ENCODE measurements at regions not wholly inside any gene's neighbourhood (a gene's known extent, or its start where the extent isn't known, plus 50 kb on each side); places are given as distances from the start of the nearest gene placed in this dataset.

DNA sequence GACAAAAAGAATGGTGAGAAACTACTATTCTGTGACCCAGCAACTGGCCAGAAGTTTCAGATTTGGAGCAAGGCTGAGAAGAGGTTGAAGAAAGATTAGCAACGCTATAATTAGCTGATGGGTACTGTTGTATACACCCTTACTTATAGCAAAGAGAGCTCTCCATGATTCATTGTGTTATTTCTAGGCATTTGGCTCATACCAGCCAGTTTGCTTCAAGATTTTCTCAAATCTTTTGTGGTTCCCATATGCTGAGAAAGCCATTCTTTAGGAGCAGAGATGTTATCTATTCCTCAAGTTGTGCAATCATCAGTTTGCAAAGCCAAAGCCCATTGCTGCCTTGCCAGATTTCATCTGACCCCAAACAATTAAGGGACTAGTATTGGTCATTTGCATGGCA is 179.4 kb downstream of the ETS1 start:
- no peak for ATAC-seq (ENCODE audit: low read depth in 2 of 2)
- no peak overlapping the region for H3K4me3 Mint-ChIP-seq

GRCh38 chr11:128405714-128406662 is 181.4 kb downstream of the ETS1 start:
- Mint-ChIP-seq H3K4me3 (no peak overlapping the region), H3K4me1 (peaks cover 11 to 25% (median 13%) of the 10 kb centered on the region in 3 donors), H3K27me3 (no peaks in the 10 kb centered on the region), H3K9me3 (no peaks in the 10 kb centered on the region), H3K36me3 (no peaks in the 10 kb centered on the region), H3K27ac (peak overlapping the region in 1 of 6 donors; percentile 22)
- DNase-seq, result no peak
- ATAC-seq (ENCODE audit: low read depth in 2 of 2), result no peak

More for the DNA sequence above, 179.4 kb downstream of the ETS1 start:
- peaks cover 12 to 21% (median 19%) of the 10 kb centered on the region in 3 donors for H3K4me1 Mint-ChIP-seq
- H3K36me3 Mint-ChIP-seq, result no peaks in the 10 kb centered on the region
- no peaks in the 10 kb centered on the region for H3K9me3 Mint-ChIP-seq
- H3K27ac Mint-ChIP-seq, result no peak overlapping the region
- no peaks in the 10 kb centered on the region for H3K27me3 Mint-ChIP-seq
- DNase-seq, result no peak

DNA sequence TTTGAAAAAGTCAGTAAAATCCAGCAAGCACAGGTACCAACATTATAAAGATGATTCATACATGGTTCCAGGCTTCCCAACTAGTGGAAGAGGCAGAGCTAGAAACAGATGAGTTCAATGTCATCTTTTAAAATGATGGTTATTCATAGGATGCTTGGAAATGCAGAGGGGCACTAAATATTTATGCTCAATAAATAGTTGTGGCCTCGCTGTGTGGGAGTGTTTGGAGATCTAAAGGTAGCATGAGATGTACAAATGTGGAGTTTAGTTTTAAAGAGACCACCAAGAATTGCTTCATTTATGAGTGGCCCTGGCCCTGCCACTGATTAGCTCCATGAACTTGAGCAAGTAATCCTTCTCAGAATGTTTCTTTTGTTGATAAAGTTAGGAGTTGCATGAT is 182.2 kb downstream of the ETS1 start:
- no peak overlapping the region for H3K4me3 Mint-ChIP-seq
- H3K36me3 Mint-ChIP-seq, result no peaks in the 10 kb centered on the region
- H3K9me3 Mint-ChIP-seq, result no peaks in the 10 kb centered on the region
- no peaks in the 10 kb centered on the region for H3K27me3 Mint-ChIP-seq
- DNase-seq (no peak), ATAC-seq (ENCODE audit: low read depth in 2 of 2) (no peak)
- H3K27ac Mint-ChIP-seq, result no peak overlapping the region
- H3K4me1 Mint-ChIP-seq, result peaks cover 11 to 29% (median 13%) of the 10 kb centered on the region in 3 donors

DNA sequence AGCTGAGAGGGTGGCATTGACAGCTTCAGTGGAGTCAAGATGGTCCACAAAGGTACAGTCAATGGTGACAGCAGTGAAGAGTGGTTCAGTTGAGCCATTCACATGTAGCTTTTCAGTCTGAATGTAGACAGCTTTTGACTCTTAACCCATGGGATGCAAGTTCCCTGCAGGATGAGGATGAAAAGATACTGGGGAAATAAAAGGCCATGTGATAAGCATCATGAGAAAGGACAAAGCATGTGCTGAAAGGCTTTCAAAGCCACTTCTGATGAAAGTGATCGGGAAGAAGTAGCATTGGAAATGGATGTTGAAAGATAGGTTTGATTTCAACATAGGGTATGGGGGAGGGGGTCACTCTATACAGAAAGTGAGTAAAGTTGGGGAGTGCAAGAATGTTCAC is 182.9 kb downstream of the ETS1 start:
- Mint-ChIP-seq H3K27ac (no peak overlapping the region), H3K9me3 (no peaks in the 10 kb centered on the region), H3K27me3 (no peaks in the 10 kb centered on the region), H3K36me3 (no peaks in the 10 kb centered on the region), H3K4me1 (peaks cover 13 to 35% (median 15%) of the 10 kb centered on the region in 3 donors), H3K4me3 (no peak overlapping the region)
- ATAC-seq (ENCODE audit: low read depth in 2 of 2) (no peak), DNase-seq (no peak)

- DNase-seq (no peak), ATAC-seq (ENCODE audit: low read depth in 2 of 2) (no peak)
- Mint-ChIP-seq H3K4me3 (no peak overlapping the region), H3K27me3 (no peaks in the 10 kb centered on the region), H3K27ac (peak overlapping the region in 2 of 6 donors; percentile 57 to 87), H3K36me3 (no peaks in the 10 kb centered on the region), H3K9me3 (no peaks in the 10 kb centered on the region), H3K4me1 (peaks cover 24 to 49% (median 35%) of the 10 kb centered on the region in 3 donors)
Measured at GRCh38 chr11:128400382-128401203, 186.8 kb downstream of the ETS1 start.

DNA sequence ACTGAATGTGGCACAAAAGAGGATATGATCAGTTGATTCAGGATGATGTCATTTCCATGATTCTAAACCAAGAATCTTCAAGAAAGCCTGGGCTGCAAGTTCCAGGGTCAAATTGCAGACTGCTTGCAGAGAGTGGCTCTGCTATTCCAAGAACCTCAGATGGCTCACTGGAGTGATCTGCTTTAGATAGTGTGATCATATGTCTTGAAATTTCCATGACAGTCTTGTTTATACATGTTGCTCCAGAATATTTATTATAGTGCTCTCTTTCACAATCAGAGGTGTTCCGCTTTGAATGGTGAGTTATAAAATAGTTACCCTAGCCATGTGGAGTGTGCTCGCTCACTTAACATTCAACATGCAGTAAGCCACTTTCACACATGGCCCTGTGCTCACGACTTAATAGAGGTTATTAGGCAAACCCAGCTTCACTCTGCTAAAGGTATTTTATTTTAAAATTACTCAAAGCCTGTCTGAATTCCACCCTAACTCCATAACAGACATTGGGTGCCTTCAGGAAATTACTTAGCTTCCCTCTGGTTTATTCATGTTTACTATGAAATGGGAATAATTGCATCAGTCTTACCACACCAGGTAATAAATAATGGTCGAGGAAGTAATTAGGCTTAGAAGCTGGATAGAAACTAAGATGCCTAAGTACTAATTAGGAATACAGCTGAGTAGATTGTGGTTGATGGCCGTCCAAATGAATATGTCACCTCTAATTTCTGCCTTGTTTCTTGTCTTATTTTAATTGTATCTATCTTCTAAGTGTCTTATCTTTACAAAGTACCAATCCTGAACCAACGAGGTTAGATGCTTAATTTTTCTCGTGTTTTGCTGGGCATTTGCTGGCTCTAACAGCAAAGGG is 187.9 kb downstream of the ETS1 start:
- Mint-ChIP-seq H3K4me1 (peaks cover 27 to 52% (median 35%) of the 10 kb centered on the region in 3 donors), H3K4me3 (peak overlapping the region in 7 of 8 donors; percentile 7 to 82 (median 40)), H3K9me3 (no peaks in the 10 kb centered on the region), H3K27me3 (no peaks in the 10 kb centered on the region), H3K27ac (peak overlapping the region; percentile 24 to 95 (median 91)), H3K36me3 (no peaks in the 10 kb centered on the region)
- peak; percentile 90 for ATAC-seq (ENCODE audit: low read depth in 2 of 2)
- DNase-seq, result no peak

DNA sequence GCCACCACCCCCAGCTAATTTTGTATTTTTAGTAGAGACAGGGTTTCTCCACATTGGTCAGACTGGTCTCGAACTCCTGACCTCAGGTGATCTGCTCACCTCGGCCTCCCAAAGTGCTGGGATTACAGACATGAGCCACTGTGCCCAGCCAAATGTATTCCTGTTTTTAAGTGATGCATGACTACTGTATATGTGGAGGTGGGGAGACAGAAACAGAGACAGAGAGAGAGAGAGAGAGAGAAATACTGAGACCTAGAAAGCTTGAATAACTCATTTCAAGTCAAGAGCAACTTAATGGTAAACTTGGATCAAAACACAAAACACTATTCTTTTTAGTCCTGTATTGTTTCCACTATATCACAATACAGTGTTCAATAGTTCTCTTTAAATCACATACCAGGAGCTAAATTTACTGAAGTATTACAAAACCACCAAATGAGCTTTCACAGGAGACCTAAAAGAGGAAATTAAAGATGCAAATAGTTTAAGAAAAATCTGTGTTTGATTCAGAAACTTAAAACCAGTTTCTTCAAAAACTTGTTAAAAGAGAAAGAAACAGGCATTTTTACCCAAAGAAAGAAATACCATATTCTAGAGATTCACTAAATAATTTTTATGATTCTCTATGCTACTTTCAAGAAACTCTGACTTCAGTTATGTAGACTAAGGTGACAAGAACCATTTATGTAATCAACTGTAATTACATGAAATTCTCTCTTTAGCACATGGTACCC is 188.7 kb downstream of the ETS1 start:
- Mint-ChIP-seq H3K36me3 (no peaks in the 10 kb centered on the region), H3K27me3 (no peaks in the 10 kb centered on the region), H3K4me1 (peaks cover 30 to 52% (median 35%) of the 10 kb centered on the region in 3 donors), H3K9me3 (no peaks in the 10 kb centered on the region), H3K4me3 (peak overlapping the region; percentile 7 to 85 (median 56)), H3K27ac (peak overlapping the region; percentile 24 to 95 (median 91))
- ATAC-seq (ENCODE audit: low read depth in 2 of 2) (peak; percentile 86 to 91), DNase-seq (peak; percentile 58)

GRCh38 chr11:128397362-128397761 is 190.0 kb downstream of the ETS1 start:
- DNase-seq, result no peak
- Mint-ChIP-seq H3K36me3 (no peaks in the 10 kb centered on the region), H3K27ac (peak overlapping the region in 3 of 6 donors; percentile 11 to 69 (median 68)), H3K4me1 (peaks cover 30 to 45% (median 31%) of the 10 kb centered on the region in 3 donors), H3K27me3 (no peaks in the 10 kb centered on the region), H3K9me3 (no peaks in the 10 kb centered on the region), H3K4me3 (peak overlapping the region in 1 of 8 donors; percentile 1)
- no peak for ATAC-seq (ENCODE audit: low read depth in 2 of 2)

- no peak for DNase-seq
- no peak for ATAC-seq (ENCODE audit: low read depth in 2 of 2)
- Mint-ChIP-seq H3K27me3 (no peaks in the 10 kb centered on the region), H3K4me1 (peaks cover 25 to 41% (median 32%) of the 10 kb centered on the region in 3 donors), H3K9me3 (no peaks in the 10 kb centered on the region), H3K27ac (no peak overlapping the region), H3K4me3 (no peak overlapping the region), H3K36me3 (no peaks in the 10 kb centered on the region)
Measured at GRCh38 chr11:128394431-128395089, 192.8 kb downstream of the ETS1 start.

- Mint-ChIP-seq H3K4me1 (peaks cover 17 to 21% (median 18%) of the 10 kb centered on the region in 3 donors), H3K36me3 (no peaks in the 10 kb centered on the region), H3K4me3 (no peak overlapping the region), H3K9me3 (no peaks in the 10 kb centered on the region), H3K27ac (no peak overlapping the region), H3K27me3 (no peaks in the 10 kb centered on the region)
- DNase-seq (no peak), ATAC-seq (ENCODE audit: low read depth in 2 of 2) (no peak)
Measured at GRCh38 chr11:128392259-128392658, 195.1 kb downstream of the ETS1 start.

DNA sequence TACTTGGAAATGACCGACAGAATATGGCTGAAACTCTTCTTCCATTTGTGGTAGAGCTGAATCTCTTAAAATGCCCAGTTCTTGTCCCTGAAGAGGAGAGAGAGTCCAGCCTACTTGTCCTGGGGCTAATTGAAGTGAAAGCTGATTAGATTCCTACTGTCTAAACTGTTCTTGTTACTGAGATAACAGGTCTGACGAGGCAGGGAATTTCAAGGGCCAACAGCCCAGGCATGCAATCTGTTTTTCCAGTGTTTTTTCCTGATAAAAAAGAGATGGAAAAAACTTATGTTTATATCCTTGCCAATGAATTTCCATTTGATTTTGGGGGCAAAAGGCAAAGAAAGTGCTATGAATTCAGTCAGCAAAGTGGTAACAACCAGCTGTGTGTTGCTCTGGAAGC is 195.5 kb downstream of the ETS1 start:
- Mint-ChIP-seq H3K27ac (no peak overlapping the region), H3K27me3 (no peaks in the 10 kb centered on the region), H3K4me3 (no peak overlapping the region), H3K4me1 (peaks cover 16 to 19% (median 18%) of the 10 kb centered on the region in 3 donors), H3K36me3 (no peaks in the 10 kb centered on the region), H3K9me3 (no peaks in the 10 kb centered on the region)
- ATAC-seq (ENCODE audit: low read depth in 2 of 2) (no peak), DNase-seq (no peak)

DNA sequence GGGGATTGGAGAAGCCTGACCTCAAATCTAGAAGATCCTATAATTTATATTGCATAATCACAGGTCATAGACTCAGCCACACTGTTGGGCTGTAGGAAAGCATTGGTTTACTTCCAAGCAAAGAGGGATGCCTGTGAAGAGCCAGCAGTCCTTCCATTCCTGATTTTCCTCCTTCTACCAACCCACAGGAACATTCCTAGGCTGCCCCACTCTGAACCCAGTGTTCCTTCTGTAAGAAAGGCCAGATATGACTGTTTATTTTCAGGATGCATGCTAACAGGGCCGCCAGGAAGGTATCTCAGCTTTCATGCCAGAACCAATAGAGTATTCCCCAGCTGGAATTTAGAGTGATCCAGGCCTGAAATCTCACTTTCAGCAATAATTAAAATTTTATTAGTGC is 197.1 kb downstream of the ETS1 start:
- Mint-ChIP-seq H3K4me1 (peaks cover 16 to 27% (median 18%) of the 10 kb centered on the region in 3 donors), H3K36me3 (no peaks in the 10 kb centered on the region), H3K4me3 (no peak overlapping the region), H3K27ac (peak overlapping the region in 2 of 6 donors; percentile 17 to 19), H3K27me3 (no peaks in the 10 kb centered on the region), H3K9me3 (no peaks in the 10 kb centered on the region)
- DNase-seq (no peak), ATAC-seq (ENCODE audit: low read depth in 2 of 2) (no peak)

All from naive B cell (primary cell).